Caco-2 (cell line): ENCODE measurements at regions not wholly inside any gene's neighbourhood (a gene's known extent, or its start where the extent isn't known, plus 50 kb on each side); places are given as distances from the start of the nearest gene placed in this dataset.

Experiments used
- BruUV-seq: library from RNA; stranded (reverse); fragments of 400-500 nt; replicated peaks from 2 replicates; lab custom pipeline; 2021; lab: Mats Ljungman, UMichigan
- CTCF ChIA-PET: fragments of 300-600 bp; sonication (Branson Sonifier 250); formaldehyde crosslinking; loops from one replicate; lab custom pipeline; 2022; ENCODE audit warnings: antibody characterized with exemption; lab: Charles Lee
- POLR2A ChIA-PET: fragments of 300-600 bp; sonication (Branson Sonifier 250); formaldehyde crosslinking; loops from one replicate; lab custom pipeline; 2022; ENCODE audit warnings: antibody characterized with exemption; lab: Charles Lee
- DNase-seq, 2 experiments: peaks; one replicate each; pipeline versions ENCODE4 v3.0.0 to v3.0.0-alpha.2; 2020 to 2022
- H3K27me3 ChIP-seq: replicated peaks from 2 replicates; pipeline ENCODE4 v1.6.0; 2011; ENCODE audit warnings: low read length; ENCODE audit not compliant: control insufficient read depth, insufficient read depth
- H3K36me3 ChIP-seq: 2 replicates; pipeline ENCODE4 v1.5.1; 2011; ENCODE audit warnings: low read length; ENCODE audit not compliant: control insufficient read depth, insufficient read depth
- H3K4me1 ChIP-seq: fragments of 250-450 bp; sonication (Bioruptor Pico); 2 replicates; pipeline ENCODE4 v1.5.1; 2020; ENCODE audit warnings: mild to moderate bottlenecking
- H3K4me3 ChIP-seq: 2 replicates; pipeline ENCODE4 v1.5.1; 2011; ENCODE audit warnings: low read depth, mild to moderate bottlenecking, control low read depth, low read length
- H3K9me3 ChIP-seq: fragments of 250-450 bp; sonication (Bioruptor Pico); 2 replicates; pipeline ENCODE4 v1.5.1; 2020; ENCODE audit warnings: mild to moderate bottlenecking, moderate library complexity
- H3K27ac Mint-ChIP-seq: one replicate; pipeline ENCODE4 v1.8.0; 2022; ENCODE audit warnings: mixed read lengths; ENCODE audit not compliant: unreplicated experiment
- H3K27me3 Mint-ChIP-seq: one replicate; pipeline ENCODE4 v1.8.0; 2022; ENCODE audit warnings: mixed read lengths; ENCODE audit not compliant: insufficient read depth, unreplicated experiment
- H3K36me3 Mint-ChIP-seq: one replicate; pipeline ENCODE4 v1.8.0; 2022; ENCODE audit warnings: mild to moderate bottlenecking, mixed read lengths; ENCODE audit not compliant: insufficient read depth, unreplicated experiment
- H3K4me1 Mint-ChIP-seq: one replicate; pipeline ENCODE4 v1.8.0; 2022; ENCODE audit warnings: low read depth, mixed read lengths; ENCODE audit not compliant: unreplicated experiment
- H3K4me3 Mint-ChIP-seq: one replicate; pipeline ENCODE4 v1.8.0; 2022; ENCODE audit warnings: mild to moderate bottlenecking, moderate library complexity, mixed read lengths; ENCODE audit not compliant: unreplicated experiment
- H3K9me3 Mint-ChIP-seq: one replicate; pipeline ENCODE4 v1.8.0; 2022; ENCODE audit warnings: mixed read lengths; ENCODE audit not compliant: unreplicated experiment
- CTCF ChIP-seq, 2 experiments: fragments of 200-600 bp in 1 of 2; IDR thresholded peaks; 1 replicate in 1 of 2; 2 replicates in 1 of 2; pipeline versions ENCODE4 v1.5.1 to v1.8.0; 2011 to 2022; ENCODE audit warnings: antibody characterized with exemption in 1 of 2, control low read depth in 1 of 2, inconsistent platforms in 1 of 2, low read depth in 1 of 2, low read length in 1 of 2, mild to moderate bottlenecking in 1 of 2, moderate library complexity in 1 of 2; ENCODE audit not compliant: insufficient read depth in 1 of 2, severe bottlenecking in 1 of 2, unreplicated experiment in 1 of 2
- intact Hi-C: fragments of 100-400 bp; cut with micrococcal nuclease; formaldehyde crosslinking; loops from one replicate; pipeline ENCODE4 v1.10.0; 2022; ENCODE audit not compliant: unreplicated experiment

- no peak overlapping the region for H3K4me3 ChIP-seq
- CTCF ChIA-PET = no interaction called here
- H3K4me1 Mint-ChIP-seq = no peaks in the 10 kb centered on the region
- H3K27me3 Mint-ChIP-seq = no peaks in the 10 kb centered on the region
- H3K4me3 Mint-ChIP-seq = no peak overlapping the region
- H3K27ac Mint-ChIP-seq = no peak overlapping the region
- POLR2A ChIA-PET = no interaction called here
- TF ChIP-seq CTCF (IDR thresholded peaks at IDR 0.05; ENCODE audit: insufficient read depth in 1 of 2, low read depth in 1 of 2, low read length in 1 of 2, severe bottlenecking in 1 of 2, unreplicated experiment in 1 of 2) = no peak
- BruUV-seq = no TSS peak
- H3K4me1 ChIP-seq = no peaks in the 10 kb centered on the region
- DNase-seq = no peak
- H3K27me3 ChIP-seq = no peaks in the 10 kb centered on the region
- H3K9me3 Mint-ChIP-seq = peaks cover 9% of the 10 kb centered on the region
- intact Hi-C loops = no loop called here
- H3K36me3 ChIP-seq = no peaks in the 10 kb centered on the region
- H3K36me3 Mint-ChIP-seq = no peaks in the 10 kb centered on the region
- no peaks in the 10 kb centered on the region for H3K9me3 ChIP-seq
These were observed 1888.0 kb upstream of the CDH9 start for GRCh38 chr5:28926422-28926821.

- intact Hi-C loops = no loop called here
- BruUV-seq = no TSS peak
- H3K36me3 Mint-ChIP-seq = no peaks in the 10 kb centered on the region
- no peaks in the 10 kb centered on the region for H3K36me3 ChIP-seq
- H3K4me1 Mint-ChIP-seq = no peaks in the 10 kb centered on the region
- no peaks in the 10 kb centered on the region for H3K27me3 Mint-ChIP-seq
- CTCF ChIA-PET = no interaction called here
- no peaks in the 10 kb centered on the region for H3K9me3 ChIP-seq
- no peak overlapping the region for H3K27ac Mint-ChIP-seq
- H3K4me3 ChIP-seq = no peak overlapping the region
- no peak for TF ChIP-seq CTCF (IDR thresholded peaks at IDR 0.05; ENCODE audit: insufficient read depth in 1 of 2, low read depth in 1 of 2, low read length in 1 of 2, severe bottlenecking in 1 of 2, unreplicated experiment in 1 of 2)
- no peaks in the 10 kb centered on the region for H3K27me3 ChIP-seq
- DNase-seq = no peak
- no peaks in the 10 kb centered on the region for H3K4me1 ChIP-seq
- POLR2A ChIA-PET = no interaction called here
- no peaks in the 10 kb centered on the region for H3K9me3 Mint-ChIP-seq
- H3K4me3 Mint-ChIP-seq = no peak overlapping the region
These were observed 1879.2 kb upstream of the CDH9 start for GRCh38 chr5:28917631-28918030.

- H3K9me3 Mint-ChIP-seq = no peaks in the 10 kb centered on the region
- POLR2A ChIA-PET = no interaction called here
- H3K36me3 Mint-ChIP-seq = no peaks in the 10 kb centered on the region
- Histone ChIP-seq H3K36me3 (no peaks in the 10 kb centered on the region), H3K4me3 (no peak overlapping the region), H3K4me1 (no peaks in the 10 kb centered on the region), H3K27me3 (no peaks in the 10 kb centered on the region), H3K9me3 (no peaks in the 10 kb centered on the region)
- no peak for TF ChIP-seq CTCF (IDR thresholded peaks at IDR 0.05; ENCODE audit: insufficient read depth in 1 of 2, low read depth in 1 of 2, low read length in 1 of 2, severe bottlenecking in 1 of 2, unreplicated experiment in 1 of 2)
- no TSS peak for BruUV-seq
- no peak for DNase-seq
- no peak overlapping the region for H3K4me3 Mint-ChIP-seq
- H3K27ac Mint-ChIP-seq = no peak overlapping the region
- H3K4me1 Mint-ChIP-seq = no peaks in the 10 kb centered on the region
- H3K27me3 Mint-ChIP-seq = no peaks in the 10 kb centered on the region
- CTCF ChIA-PET = no interaction called here
- intact Hi-C loops = no loop called here
These were observed 1875.9 kb upstream of the CDH9 start for GRCh38 chr5:28914297-28914696.
